GM23248 (cell line): ENCODE measurements at regions not wholly inside any gene's neighbourhood (a gene's known extent, or its start where the extent isn't known, plus 50 kb on each side); places are given as distances from the start of the nearest gene placed in this dataset.

Experiments used
- DNase-seq: peaks from one replicate; pipeline ENCODE4 v3.0.0-alpha.2; 2015
- H2AFZ ChIP-seq: fragments of 200-600 bp; sonication (generic); 2 replicates; pipeline ENCODE4 v1.6.1; 2016; ENCODE audit warnings: antibody characterized with exemption
- H3F3A ChIP-seq: fragments of 200-600 bp; sonication (generic); 2 replicates; pipeline ENCODE4 v1.6.1; 2016; ENCODE audit warnings: mild to moderate bottlenecking, antibody characterized with exemption, mixed run types; ENCODE audit not compliant: insufficient read depth
- H3K27ac ChIP-seq: fragments of 200-600 bp; sonication (generic); 2 replicates; pipeline ENCODE4 v1.5.1; 2016; ENCODE audit warnings: mild to moderate bottlenecking
- H3K27me3 ChIP-seq: fragments of 200-600 bp; sonication (generic); replicated peaks from 2 replicates; pipeline ENCODE4 v1.6.1; 2016; ENCODE audit warnings: mild to moderate bottlenecking; ENCODE audit not compliant: insufficient read depth
- H3K36me3 ChIP-seq: fragments of 200-600 bp; sonication (generic); 2 replicates; pipeline ENCODE4 v1.6.1; 2016; ENCODE audit warnings: low read depth, mild to moderate bottlenecking
- H3K4me1 ChIP-seq: fragments of 200-600 bp; sonication (generic); 2 replicates; pipeline ENCODE4 v1.6.1; 2016; ENCODE audit warnings: mild to moderate bottlenecking; ENCODE audit not compliant: insufficient read depth
- H3K4me2 ChIP-seq: fragments of 200-600 bp; sonication (generic); one replicate; pipeline ENCODE4 v1.6.1; 2016; ENCODE audit warnings: mild to moderate bottlenecking; ENCODE audit not compliant: unreplicated experiment
- H3K4me3 ChIP-seq: fragments of 200-600 bp; sonication (generic); 2 replicates; pipeline ENCODE4 v1.5.1; 2016; ENCODE audit warnings: mild to moderate bottlenecking
- H3K79me2 ChIP-seq: fragments of 200-600 bp; sonication (generic); 2 replicates; pipeline ENCODE4 v1.6.1; 2016; ENCODE audit warnings: mild to moderate bottlenecking; ENCODE audit not compliant: insufficient read depth
- H3K9ac ChIP-seq: fragments of 200-600 bp; sonication (generic); 2 replicates; pipeline ENCODE4 v1.6.1; 2016; ENCODE audit warnings: mild to moderate bottlenecking
- H3K9me2 ChIP-seq: fragments of 200-600 bp; sonication (generic); 2 replicates; pipeline ENCODE4 v1.6.1; 2016; ENCODE audit warnings: mixed run types, mild to moderate bottlenecking, moderate library complexity; ENCODE audit not compliant: insufficient read depth
- H3K9me3 ChIP-seq: fragments of 200-600 bp; sonication (generic); one replicate; pipeline ENCODE4 v1.6.1; 2017; ENCODE audit warnings: low read depth
- H4K20me1 ChIP-seq: fragments of 200-600 bp; sonication (generic); 2 replicates; pipeline ENCODE4 v1.6.0; 2016; ENCODE audit not compliant: insufficient read depth
- EZH2 ChIP-seq: fragments of 200-600 bp; sonication (generic); IDR thresholded peaks from 2 replicates; pipeline ENCODE4 v1.6.1; 2018; ENCODE audit warnings: antibody characterized with exemption, mild to moderate bottlenecking; ENCODE audit not compliant: insufficient read depth, poor library complexity, severe bottlenecking
- EZH2phosphoT487 ChIP-seq: fragments of 200-600 bp; sonication (generic); IDR thresholded peaks from 2 replicates; pipeline ENCODE4 v1.6.1; 2018; ENCODE audit warnings: antibody characterized with exemption, moderate library complexity, mild to moderate bottlenecking, low read depth; ENCODE audit not compliant: insufficient read depth
- WGBS, 2 experiments: methylation state at CpG; one replicate each; pipeline ENCODE4 v1.1.6; 2015 to 2017; ENCODE audit warnings: low lambda C conversion rate in 2 of 2, low coverage in 1 of 2; ENCODE audit errors: missing lambda C conversion rate in 2 of 2; 5-methylcytosine and 5-hydroxymethylcytosine counted together
- in situ Hi-C: fragments of 300-500 bp; cut with MboI; formaldehyde crosslinking; loops from 2 replicates; pipeline ENCODE4 v1.15.0; 2020

- no peak for DNase-seq
- Histone ChIP-seq H3K9ac (no peak overlapping the region), H3K9me3 (no peaks in the 10 kb centered on the region), H3K4me3 (no peak overlapping the region), H3K27me3 (no peaks in the 10 kb centered on the region), H3K36me3 (no peaks in the 10 kb centered on the region), H3K4me1 (no peaks in the 10 kb centered on the region), H3K27ac (no peak overlapping the region), H3K9me2 (no peaks in the 10 kb centered on the region), H3F3A (no peaks in the 10 kb centered on the region), H4K20me1 (no peaks in the 10 kb centered on the region), H2AFZ (no peak overlapping the region), H3K4me2 (no peak overlapping the region), H3K79me2 (no peaks in the 10 kb centered on the region)
- in situ Hi-C loops: no loop called here
- TF ChIP-seq EZH2phosphoT487 (no peak), EZH2 (no peak)
- WGBS, 2 experiments: 0 to 13% methylated on average over 1 of the region's 1 CpG
Measured at GRCh38 chr4:182155806-182156205, 87.4 kb upstream of the TENM3 start.

- H2AFZ ChIP-seq: no peak overlapping the region
- in situ Hi-C loops: no loop called here
- no peak overlapping the region for H3K27ac ChIP-seq
- WGBS, 2 experiments: 23 to 40% methylated on average over 8 of the region's 8 CpGs
- no peaks in the 10 kb centered on the region for H3F3A ChIP-seq
- H3K4me1 ChIP-seq: no peaks in the 10 kb centered on the region
- no peak overlapping the region for H3K4me2 ChIP-seq
- no peaks in the 10 kb centered on the region for H4K20me1 ChIP-seq
- DNase-seq: no peak
- no peak overlapping the region for H3K4me3 ChIP-seq
- no peaks in the 10 kb centered on the region for H3K79me2 ChIP-seq
- no peaks in the 10 kb centered on the region for H3K27me3 ChIP-seq
- no peaks in the 10 kb centered on the region for H3K9me2 ChIP-seq
- no peak overlapping the region for H3K9ac ChIP-seq
- H3K9me3 ChIP-seq: no peaks in the 10 kb centered on the region
- no peaks in the 10 kb centered on the region for H3K36me3 ChIP-seq
- TF ChIP-seq EZH2 (no peak), EZH2phosphoT487 (no peak)
Measured at GRCh38 chr4:182163180-182163579, 80.0 kb upstream of the TENM3 start.

- 24% methylated on average over 5 of the region's 5 CpGs for WGBS, 2 experiments
- H3K79me2 ChIP-seq: no peaks in the 10 kb centered on the region
Measured at GRCh38 chr4:182169572-182169971, 73.6 kb upstream of the TENM3 start.

GRCh38 chr4:182169987-182170386 lies 73.2 kb upstream of the TENM3 start:
- in situ Hi-C loops: no loop called here
- TF ChIP-seq EZH2phosphoT487 (no peak), EZH2 (no peak)
- no peaks in the 10 kb centered on the region for H3K79me2 ChIP-seq
- H3K9ac ChIP-seq: no peak overlapping the region
- no peak overlapping the region for H3K27ac ChIP-seq
- no peaks in the 10 kb centered on the region for H3K9me3 ChIP-seq
- H3K4me3 ChIP-seq: no peak overlapping the region
- no peak overlapping the region for H3K4me2 ChIP-seq
- no peak overlapping the region for H2AFZ ChIP-seq
- no peaks in the 10 kb centered on the region for H3K4me1 ChIP-seq
- WGBS, 2 experiments: 42 to 50% methylated on average over 3 of the region's 3 CpGs
- H3K9me2 ChIP-seq: no peaks in the 10 kb centered on the region
- no peaks in the 10 kb centered on the region for H3K36me3 ChIP-seq
- no peaks in the 10 kb centered on the region for H4K20me1 ChIP-seq
- no peaks in the 10 kb centered on the region for H3F3A ChIP-seq
- H3K27me3 ChIP-seq: no peaks in the 10 kb centered on the region
- DNase-seq: no peak

More at GRCh38 chr4:182169572-182169971, 73.6 kb upstream of the TENM3 start:
- DNase-seq: no peak
- Histone ChIP-seq H3K4me2 (no peak overlapping the region), H2AFZ (no peak overlapping the region), H3F3A (no peaks in the 10 kb centered on the region), H3K27me3 (no peaks in the 10 kb centered on the region), H3K27ac (no peak overlapping the region), H3K36me3 (no peaks in the 10 kb centered on the region), H3K4me1 (no peaks in the 10 kb centered on the region), H3K9me2 (no peaks in the 10 kb centered on the region), H4K20me1 (no peaks in the 10 kb centered on the region), H3K4me3 (no peak overlapping the region), H3K9me3 (no peaks in the 10 kb centered on the region), H3K9ac (no peak overlapping the region)
- in situ Hi-C loops: no loop called here
- TF ChIP-seq EZH2: no peak
- TF ChIP-seq EZH2phosphoT487: no peak

- Histone ChIP-seq H3K79me2 (no peaks in the 10 kb centered on the region), H2AFZ (no peak overlapping the region), H3K36me3 (no peaks in the 10 kb centered on the region), H3K4me3 (no peak overlapping the region), H3K4me2 (no peak overlapping the region), H3F3A (no peaks in the 10 kb centered on the region), H3K9ac (no peak overlapping the region), H3K27me3 (no peaks in the 10 kb centered on the region), H4K20me1 (no peaks in the 10 kb centered on the region), H3K27ac (no peak overlapping the region), H3K9me2 (no peaks in the 10 kb centered on the region), H3K9me3 (no peaks in the 10 kb centered on the region), H3K4me1 (no peaks in the 10 kb centered on the region)
- 15 to 22% methylated on average over 3 of the region's 3 CpGs for WGBS, 2 experiments
- TF ChIP-seq EZH2phosphoT487: no peak
- no peak for TF ChIP-seq EZH2
- DNase-seq: no peak
- in situ Hi-C loops: no loop called here
Measured at GRCh38 chr4:182170417-182170935, 72.7 kb upstream of the TENM3 start.
